GM19025 (cell line): ENCODE measurements at regions not wholly inside any gene's neighbourhood (a gene's known extent, or its start where the extent isn't known, plus 50 kb on each side); places are given as distances from the start of the nearest gene placed in this dataset.
A peak's percentile ranks its signal among the peaks of the same experiment; 100 is the strongest.

Experiments used
- ATAC-seq: cut with Tn5 transposase; IDR thresholded peaks from one replicate; pipeline ENCODE4 v1.9.1; 2021; ENCODE audit warnings: mild to moderate bottlenecking, low read depth, moderate library complexity; ENCODE audit not compliant: unreplicated experiment

- no peak for ATAC-seq
These were observed 192.9 kb downstream of the SEC23A start for GRCh38 chr14:38910092-38910491.

GRCh38 chr14:38904959-38905358 lies 198.1 kb downstream of the SEC23A start:
- ATAC-seq: no peak

GRCh38 chr14:38901791-38902190 lies 201.2 kb downstream of the SEC23A start:
- ATAC-seq: no peak

DNA sequence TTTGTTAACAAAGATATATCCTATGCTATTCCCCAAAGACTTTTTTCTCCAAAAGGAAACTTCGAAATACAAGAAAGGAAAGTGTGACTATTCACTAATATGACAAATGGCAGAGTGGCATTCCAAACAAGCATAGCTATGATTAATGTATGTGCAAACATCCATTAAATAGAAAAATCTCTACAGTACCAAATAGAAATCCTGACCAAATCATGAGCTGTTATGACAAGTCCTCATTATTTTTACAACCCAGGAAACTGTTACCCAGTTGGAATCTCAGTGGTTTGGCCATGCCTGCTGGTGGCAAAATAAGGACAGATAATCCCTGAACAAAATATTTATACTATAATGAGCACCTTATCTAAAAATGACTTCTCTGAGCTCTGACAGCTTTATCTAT lies 202.1 kb downstream of the SEC23A start:
- ATAC-seq: no peak

- no peak for ATAC-seq
These were observed 215.3 kb downstream of the SEC23A start for GRCh38 chr14:38887696-38888095.

- no peak for ATAC-seq
These were observed 218.9 kb downstream of the SEC23A start for GRCh38 chr14:38884109-38884508.

- ATAC-seq: no peak
These were observed 219.9 kb downstream of the SEC23A start for GRCh38 chr14:38883127-38883526.

DNA sequence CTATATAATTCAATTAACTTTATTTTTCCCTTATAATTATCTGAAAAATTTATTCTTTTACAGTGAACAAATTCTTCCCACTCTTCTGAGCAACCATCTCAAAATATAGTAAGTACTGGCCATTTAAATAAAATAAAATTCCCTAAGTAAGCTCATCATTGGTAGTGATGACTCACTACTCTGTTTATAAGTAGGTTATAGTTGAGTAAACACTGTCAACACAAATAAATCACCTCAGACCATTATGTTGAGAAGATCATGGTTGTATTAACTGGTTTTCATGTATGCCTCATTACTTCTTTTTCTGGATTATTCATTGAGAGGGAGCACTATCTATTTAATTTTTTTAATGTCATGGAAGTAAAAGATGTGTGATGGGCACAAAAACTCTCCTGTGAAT lies 220.5 kb downstream of the SEC23A start:
- ATAC-seq: no peak

GRCh38 chr14:38880643-38881524 lies 222.2 kb downstream of the SEC23A start:
- no peak for ATAC-seq

GRCh38 chr14:38877744-38878388 lies 225.2 kb downstream of the SEC23A start:
- no peak for ATAC-seq

DNA sequence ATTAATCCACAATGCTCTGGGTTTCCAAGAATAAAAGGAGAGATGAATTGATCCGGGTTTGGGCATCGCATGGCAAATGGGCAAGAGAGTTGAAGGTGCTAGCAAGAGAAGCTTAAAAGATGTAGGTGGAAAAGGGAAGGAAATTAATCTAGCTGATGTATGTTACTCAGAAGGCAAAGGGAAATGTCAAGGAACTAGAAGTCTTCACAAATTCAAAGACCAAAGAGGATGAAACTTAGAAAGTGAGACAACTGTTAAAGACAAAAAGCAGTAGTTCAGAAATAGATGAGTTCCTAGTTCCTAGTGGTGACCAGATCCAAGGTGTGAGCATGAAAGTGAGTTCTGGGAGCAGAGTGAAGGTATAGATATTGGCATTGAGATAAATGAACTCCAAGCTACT lies 228.3 kb downstream of the SEC23A start:
- ATAC-seq: no peak

GRCh38 chr14:38873941-38874612 lies 229.0 kb downstream of the SEC23A start:
- no peak for ATAC-seq

- ATAC-seq: no peak
These were observed 232.7 kb downstream of the SEC23A start for GRCh38 chr14:38870296-38870836.

DNA sequence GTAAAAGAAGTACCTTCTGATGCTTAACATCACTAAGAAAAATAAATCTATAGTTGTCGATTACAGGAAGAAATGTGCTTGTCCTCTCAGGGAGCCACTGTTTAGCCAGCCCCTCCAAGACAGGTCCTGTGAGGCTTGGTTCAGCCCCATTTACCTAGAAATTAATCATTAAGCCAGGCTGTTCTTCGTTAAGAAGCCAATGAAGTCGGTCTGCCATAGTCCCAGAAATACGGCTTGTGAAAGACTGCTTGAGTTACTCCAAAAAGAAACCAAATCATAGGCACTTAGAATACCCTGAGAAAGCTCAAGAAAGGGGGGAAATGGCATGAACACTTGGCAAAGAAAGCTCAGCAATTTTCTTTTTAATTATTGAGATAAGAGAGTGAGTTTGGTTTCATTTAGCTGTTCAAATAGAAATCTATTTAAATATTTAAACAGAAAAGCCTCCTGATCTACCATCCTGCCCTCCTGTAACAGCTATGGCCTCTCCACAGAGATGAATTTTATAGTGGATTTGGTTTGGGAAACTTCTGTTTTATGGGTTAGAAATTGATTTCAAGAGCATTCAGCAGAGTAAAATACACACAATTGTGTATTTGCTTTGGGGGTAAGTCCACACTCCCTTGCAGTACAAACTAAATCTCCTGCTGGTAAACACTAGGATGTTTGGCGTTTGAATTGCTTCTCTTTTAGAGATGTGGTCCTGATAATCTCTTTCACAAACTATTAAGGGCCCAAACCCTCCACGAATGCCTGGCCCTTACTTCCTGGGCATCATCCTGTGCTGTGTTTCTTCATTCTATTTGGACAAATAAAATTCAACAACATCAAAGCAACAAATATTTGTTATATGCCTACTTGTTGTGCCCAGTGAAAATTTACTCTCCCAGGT lies 234.4 kb downstream of the SEC23A start:
- ATAC-seq: no peak

- ATAC-seq: peak; percentile 78
These were observed 235.4 kb downstream of the SEC23A start for GRCh38 chr14:38867561-38868150.

GRCh38 chr14:38866461-38866860 lies 236.6 kb downstream of the SEC23A start:
- ATAC-seq: no peak

GRCh38 chr14:38862366-38862765 lies 240.7 kb downstream of the SEC23A start:
- ATAC-seq: no peak

GRCh38 chr14:38860530-38860929 lies 242.5 kb downstream of the SEC23A start:
- no peak for ATAC-seq

- ATAC-seq: no peak
These were observed 246.2 kb downstream of the SEC23A start for GRCh38 chr14:38856798-38857197.

DNA sequence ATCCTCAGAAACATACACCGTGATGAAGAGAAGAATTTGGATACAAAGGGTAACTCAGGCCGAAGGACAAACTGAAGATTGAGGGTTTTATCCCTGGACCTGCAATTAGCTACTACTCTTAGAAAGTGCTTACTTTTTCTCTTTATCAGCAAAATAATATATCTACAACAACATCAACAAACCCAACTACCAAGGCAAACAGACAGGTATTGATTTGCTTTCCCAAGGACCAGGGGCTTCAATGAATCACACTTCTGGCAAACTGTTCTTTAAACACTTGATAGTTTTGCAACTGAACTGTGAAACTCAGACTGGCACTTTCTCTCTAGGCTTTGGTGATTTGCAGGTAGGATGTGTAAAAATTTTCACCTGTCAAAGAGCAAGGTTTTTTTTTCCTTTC lies 247.5 kb downstream of the SEC23A start:
- no peak for ATAC-seq
